HFFc6 (cell line): ENCODE measurements at regions not wholly inside any gene's neighbourhood (a gene's known extent, or its start where the extent isn't known, plus 50 kb on each side); places are given as distances from the start of the nearest gene placed in this dataset.
"Not testable (repeated sequence)": the region's sequence is repeated elsewhere in the genome, so short reads cannot be mapped to it uniquely, and the experiment has no call there.

Experiments used
- DNase-seq: peaks from one replicate; pipeline ENCODE4 v3.0.0-alpha.2; 2018
- H3K27ac Mint-ChIP-seq: 2 replicates; pipeline ENCODE4 v1.8.0; 2020; ENCODE audit warnings: mild to moderate bottlenecking, mixed read lengths
- H3K27me3 Mint-ChIP-seq: 2 replicates; pipeline ENCODE4 v1.8.0; 2021; ENCODE audit warnings: mild to moderate bottlenecking, moderate library complexity, mixed read lengths; ENCODE audit not compliant: insufficient read depth
- H3K36me3 Mint-ChIP-seq: 2 replicates; pipeline ENCODE4 v1.8.0; 2021; ENCODE audit warnings: low read depth, mixed read lengths
- H3K4me1 Mint-ChIP-seq: 2 replicates; pipeline ENCODE4 v1.8.0; 2020; ENCODE audit warnings: low read depth, mixed read lengths
- H3K4me3 Mint-ChIP-seq: 2 replicates; pipeline ENCODE4 v1.8.0; 2020; ENCODE audit warnings: mild to moderate bottlenecking, moderate library complexity, mixed read lengths
- H3K9me3 Mint-ChIP-seq: 2 replicates; pipeline ENCODE4 v1.8.0; 2020; ENCODE audit warnings: mild to moderate bottlenecking, mixed read lengths
- CTCF ChIP-seq: fragments of 200-600 bp; sonication (generic); IDR thresholded peaks from 2 replicates; pipeline ENCODE4 v1.5.0; 2021; ENCODE audit warnings: antibody characterized with exemption, mild to moderate bottlenecking

DNA sequence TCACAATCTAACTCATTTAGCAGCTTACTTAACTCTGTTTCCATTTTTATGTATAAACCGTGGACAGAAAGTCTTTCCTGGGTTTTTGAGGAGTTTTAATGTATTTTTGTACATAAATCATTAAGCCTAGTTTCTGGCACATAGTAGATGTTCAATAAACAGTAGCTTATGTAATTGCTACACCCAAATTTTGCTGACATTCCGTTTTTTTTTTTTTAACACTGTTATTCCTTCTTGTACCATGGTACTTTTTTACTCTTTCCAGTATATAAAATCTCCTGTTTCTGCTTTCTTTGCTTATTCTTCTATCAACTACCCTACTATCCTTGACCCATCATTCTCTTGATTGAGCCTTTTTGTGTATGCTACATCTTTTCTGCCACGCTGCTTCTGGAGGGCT, 1151.3 kb upstream of the CRIM1 start:
- Mint-ChIP-seq H3K4me3 (no peak overlapping the region), H3K27me3 (no peaks in the 10 kb centered on the region), H3K36me3 (no peaks in the 10 kb centered on the region), H3K9me3 (peaks cover 28% of the 10 kb centered on the region), H3K4me1 (no peaks in the 10 kb centered on the region), H3K27ac (no peak overlapping the region)
- TF ChIP-seq CTCF, result no peak
- DNase-seq, result no peak

DNA sequence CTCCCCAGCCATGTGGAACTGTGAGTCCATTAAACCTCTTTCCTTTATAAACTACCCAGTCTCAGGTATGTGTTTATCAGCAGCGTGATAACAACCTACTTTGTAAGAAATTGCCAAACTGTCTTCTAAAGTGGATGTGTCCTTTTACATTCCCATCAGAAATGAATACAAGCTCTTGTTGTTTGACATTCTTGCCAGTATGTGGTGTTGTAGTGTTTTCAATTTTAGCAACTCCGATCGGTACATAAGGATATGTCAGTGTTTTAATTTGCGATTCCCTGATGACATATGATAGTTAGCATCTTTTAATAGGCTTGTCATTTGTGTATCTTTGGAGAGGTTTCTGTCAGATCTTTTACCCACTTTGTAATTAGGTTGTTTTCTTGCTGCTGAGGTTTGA, 1156.3 kb upstream of the CRIM1 start:
- Mint-ChIP-seq H3K27ac (no peak overlapping the region), H3K4me3 (no peak overlapping the region), H3K27me3 (no peaks in the 10 kb centered on the region), H3K4me1 (no peaks in the 10 kb centered on the region), H3K9me3 (peaks cover 27% of the 10 kb centered on the region), H3K36me3 (no peaks in the 10 kb centered on the region)
- no peak for TF ChIP-seq CTCF
- no peak for DNase-seq

DNA sequence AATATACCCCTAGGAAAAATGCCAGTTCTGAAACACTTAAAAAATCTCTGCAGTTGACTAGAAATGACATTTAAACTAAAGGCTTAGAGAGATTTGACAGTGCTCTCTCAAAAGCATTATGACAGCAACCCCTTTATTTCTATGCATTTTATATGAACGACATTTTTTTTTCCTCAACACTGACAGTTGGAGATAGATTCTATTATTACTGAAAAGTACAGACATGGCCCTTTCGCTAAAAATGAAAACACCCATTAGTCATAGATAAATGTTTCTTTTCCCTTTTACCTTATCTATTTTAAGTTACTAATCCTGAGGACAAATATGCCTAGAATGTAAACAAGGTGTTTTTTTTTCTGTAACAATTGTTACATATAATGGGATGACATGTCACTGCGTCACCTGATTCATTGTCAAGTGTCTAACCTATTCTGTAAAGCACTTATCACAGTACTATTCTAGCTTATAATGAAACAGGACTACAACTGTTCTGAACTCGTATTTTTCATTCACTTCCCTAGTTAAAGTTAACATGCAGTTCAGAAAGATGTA, 1169.6 kb upstream of the CRIM1 start:
- no peak for DNase-seq
- no peak overlapping the region for H3K4me3 Mint-ChIP-seq
- H3K4me1 Mint-ChIP-seq, result no peaks in the 10 kb centered on the region
- no peak for TF ChIP-seq CTCF
- no peaks in the 10 kb centered on the region; the same call in 1 of the 2 replicates for H3K36me3 Mint-ChIP-seq
- H3K9me3 Mint-ChIP-seq, result peaks cover 23% of the 10 kb centered on the region
- H3K27me3 Mint-ChIP-seq, result no peaks in the 10 kb centered on the region
- H3K27ac Mint-ChIP-seq, result no peak overlapping the region

DNA sequence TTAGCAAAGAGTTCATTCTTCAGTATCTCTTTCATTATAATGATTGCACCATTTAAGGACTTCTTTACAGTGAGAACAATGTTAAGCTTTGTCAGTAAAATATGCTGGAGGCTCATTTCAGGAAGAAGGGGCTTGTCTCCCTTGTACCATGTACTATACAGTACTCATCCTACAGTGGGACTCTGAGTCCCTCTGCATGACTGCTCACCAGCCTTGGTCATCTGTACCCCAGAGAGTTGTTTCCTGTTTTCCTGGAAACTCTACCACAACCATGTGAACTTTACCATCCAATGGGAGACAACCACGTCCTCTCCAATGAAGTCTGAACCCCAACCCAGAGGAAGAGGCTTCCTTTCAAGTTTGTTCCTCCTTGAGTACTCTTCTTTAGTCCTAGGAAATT, 1171.1 kb upstream of the CRIM1 start:
- no peaks in the 10 kb centered on the region for H3K4me1 Mint-ChIP-seq
- no peak for DNase-seq
- no peak for TF ChIP-seq CTCF
- H3K27ac Mint-ChIP-seq, result no peak overlapping the region
- no peak overlapping the region for H3K4me3 Mint-ChIP-seq
- peaks cover 20% of the 10 kb centered on the region for H3K9me3 Mint-ChIP-seq
- H3K36me3 Mint-ChIP-seq, result no peaks in the 10 kb centered on the region; the same call in 1 of the 2 replicates
- H3K27me3 Mint-ChIP-seq, result no peaks in the 10 kb centered on the region

DNA sequence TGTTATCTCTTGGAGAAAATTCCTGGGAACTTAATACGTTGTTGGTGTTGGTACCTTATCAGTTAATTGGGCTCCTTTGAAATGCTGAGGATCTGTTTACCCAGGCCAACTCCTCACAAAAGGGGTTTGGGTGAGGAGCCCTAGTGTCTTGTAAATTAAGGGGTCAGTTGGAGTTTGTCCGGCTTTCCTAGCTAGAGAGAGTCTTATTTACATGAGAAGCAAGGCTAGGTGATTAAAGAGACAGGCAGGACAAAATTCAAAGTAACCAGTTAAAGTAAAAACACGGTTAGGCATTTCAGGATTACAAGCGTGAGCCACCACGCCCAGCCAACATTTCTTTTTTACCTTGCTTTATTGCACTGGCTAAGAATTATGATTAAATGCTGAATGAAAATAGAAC, 1178.9 kb upstream of the CRIM1 start:
- H3K36me3 Mint-ChIP-seq, H3K4me3 Mint-ChIP-seq, H3K27me3 Mint-ChIP-seq, DNase-seq, H3K4me1 Mint-ChIP-seq, H3K27ac Mint-ChIP-seq: not testable (repeated sequence)
- peaks cover 19% of the 10 kb centered on the region for H3K9me3 Mint-ChIP-seq

- no peak for DNase-seq
- H3K27ac Mint-ChIP-seq, result no peak overlapping the region
- H3K4me1 Mint-ChIP-seq, result no peaks in the 10 kb centered on the region
- TF ChIP-seq CTCF, result no peak
- peaks cover 31% of the 10 kb centered on the region for H3K9me3 Mint-ChIP-seq
- no peaks in the 10 kb centered on the region for H3K27me3 Mint-ChIP-seq
- no peak overlapping the region for H3K4me3 Mint-ChIP-seq
- no peaks in the 10 kb centered on the region for H3K36me3 Mint-ChIP-seq
These were observed 1180.7 kb upstream of the CRIM1 start for GRCh38 chr2:35174845-35175244.
